SH-SY5Y (cell line): ENCODE measurements at regions not wholly inside any gene's neighbourhood (a gene's known extent, or its start where the extent isn't known, plus 50 kb on each side); places are given as distances from the start of the nearest gene placed in this dataset.

Experiments
- GATA2 ChIP-seq: IDR thresholded peaks from 2 replicates; pipeline ENCODE4 v1.6.1; 2011; ENCODE audit warnings: mild to moderate bottlenecking, low read depth, low read length
- GATA3 ChIP-seq: IDR thresholded peaks from 2 replicates; pipeline ENCODE4 v1.6.1; 2011; ENCODE audit warnings: low read depth, mild to moderate bottlenecking, low read length, moderate library complexity

GRCh38 chr10:36766940-36767339, 358.5 kb upstream of the ANKRD30A start:
- no peak for TF ChIP-seq GATA3
- TF ChIP-seq GATA2, result no peak
